Caco-2 (cell line): ENCODE measurements at regions not wholly inside any gene's neighbourhood (a gene's known extent, or its start where the extent isn't known, plus 50 kb on each side); places are given as distances from the start of the nearest gene placed in this dataset.
A peak's percentile ranks its signal among the peaks of the same experiment; 100 is the strongest.

Experiments
- BruUV-seq: library from RNA; stranded (reverse); fragments of 400-500 nt; replicated peaks from 2 replicates; lab custom pipeline; 2021; lab: Mats Ljungman, UMichigan
- CTCF ChIA-PET: fragments of 300-600 bp; sonication (Branson Sonifier 250); formaldehyde crosslinking; loops from one replicate; lab custom pipeline; 2022; ENCODE audit warnings: antibody characterized with exemption; lab: Charles Lee
- POLR2A ChIA-PET: fragments of 300-600 bp; sonication (Branson Sonifier 250); formaldehyde crosslinking; loops from one replicate; lab custom pipeline; 2022; ENCODE audit warnings: antibody characterized with exemption; lab: Charles Lee
- DNase-seq, 2 experiments: peaks; one replicate each; pipeline versions ENCODE4 v3.0.0 to v3.0.0-alpha.2; 2020 to 2022
- H3K27me3 ChIP-seq: replicated peaks from 2 replicates; pipeline ENCODE4 v1.6.0; 2011; ENCODE audit warnings: low read length; ENCODE audit not compliant: control insufficient read depth, insufficient read depth
- H3K36me3 ChIP-seq: 2 replicates; pipeline ENCODE4 v1.5.1; 2011; ENCODE audit warnings: low read length; ENCODE audit not compliant: control insufficient read depth, insufficient read depth
- H3K4me1 ChIP-seq: fragments of 250-450 bp; sonication (Bioruptor Pico); 2 replicates; pipeline ENCODE4 v1.5.1; 2020; ENCODE audit warnings: mild to moderate bottlenecking
- H3K4me3 ChIP-seq: 2 replicates; pipeline ENCODE4 v1.5.1; 2011; ENCODE audit warnings: low read depth, mild to moderate bottlenecking, control low read depth, low read length
- H3K9me3 ChIP-seq: fragments of 250-450 bp; sonication (Bioruptor Pico); 2 replicates; pipeline ENCODE4 v1.5.1; 2020; ENCODE audit warnings: mild to moderate bottlenecking, moderate library complexity
- H3K27ac Mint-ChIP-seq: one replicate; pipeline ENCODE4 v1.8.0; 2022; ENCODE audit warnings: mixed read lengths; ENCODE audit not compliant: unreplicated experiment
- H3K27me3 Mint-ChIP-seq: one replicate; pipeline ENCODE4 v1.8.0; 2022; ENCODE audit warnings: mixed read lengths; ENCODE audit not compliant: insufficient read depth, unreplicated experiment
- H3K36me3 Mint-ChIP-seq: one replicate; pipeline ENCODE4 v1.8.0; 2022; ENCODE audit warnings: mild to moderate bottlenecking, mixed read lengths; ENCODE audit not compliant: insufficient read depth, unreplicated experiment
- H3K4me1 Mint-ChIP-seq: one replicate; pipeline ENCODE4 v1.8.0; 2022; ENCODE audit warnings: low read depth, mixed read lengths; ENCODE audit not compliant: unreplicated experiment
- H3K4me3 Mint-ChIP-seq: one replicate; pipeline ENCODE4 v1.8.0; 2022; ENCODE audit warnings: mild to moderate bottlenecking, moderate library complexity, mixed read lengths; ENCODE audit not compliant: unreplicated experiment
- H3K9me3 Mint-ChIP-seq: one replicate; pipeline ENCODE4 v1.8.0; 2022; ENCODE audit warnings: mixed read lengths; ENCODE audit not compliant: unreplicated experiment
- intact Hi-C: fragments of 100-400 bp; cut with micrococcal nuclease; formaldehyde crosslinking; loops from one replicate; pipeline ENCODE4 v1.10.0; 2022; ENCODE audit not compliant: unreplicated experiment
- TF ChIP-seq, protein P1 (sequence below), 2 experiments: fragments of 200-600 bp in 1 of 2; IDR thresholded peaks; 1 replicate in 1 of 2; 2 replicates in 1 of 2; pipeline versions ENCODE4 v1.5.1 to v1.8.0; 2011 to 2022; ENCODE audit warnings: antibody characterized with exemption in 1 of 2, control low read depth in 1 of 2, inconsistent platforms in 1 of 2, low read depth in 1 of 2, low read length in 1 of 2, mild to moderate bottlenecking in 1 of 2, moderate library complexity in 1 of 2; ENCODE audit not compliant: insufficient read depth in 1 of 2, severe bottlenecking in 1 of 2, unreplicated experiment in 1 of 2

DNA sequence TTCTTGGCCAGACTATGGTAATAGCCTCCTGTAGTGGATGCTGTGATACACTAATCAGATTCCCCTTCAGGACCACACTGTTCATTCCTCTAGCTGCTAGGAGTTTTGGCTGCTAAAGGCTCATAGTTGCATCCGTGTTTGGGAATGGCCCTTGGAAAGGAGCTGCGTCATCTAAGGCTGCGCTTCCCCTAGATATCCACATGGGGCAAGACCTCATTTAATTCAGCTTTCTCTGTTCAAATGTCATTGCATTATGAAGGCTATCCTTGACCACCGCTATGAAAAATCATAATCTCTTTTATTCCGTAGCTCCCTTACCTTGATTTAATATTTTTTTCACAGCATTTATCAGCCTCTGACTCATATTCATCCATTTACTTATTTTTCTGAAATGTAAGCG lies 258.3 kb upstream of the NR4A3 start:
- DNase-seq: peak in 1 of 2 experiments; percentile 4
- H3K9me3 Mint-ChIP-seq: no peaks in the 10 kb centered on the region
- ChIA-PET CTCF (interaction anchor here (0.7 kb wide), 1 partner anchor 9 kb away, joined by 3 read pairs; no protein-coding TSS in a partner anchor), POLR2A (no interaction called here)
- H3K36me3 Mint-ChIP-seq: no peaks in the 10 kb centered on the region
- H3K27ac Mint-ChIP-seq: no peak overlapping the region
- no peak overlapping the region for H3K4me3 Mint-ChIP-seq
- peaks cover 8% of the 10 kb centered on the region for H3K27me3 Mint-ChIP-seq
- H3K4me3 ChIP-seq: no peak overlapping the region
- intact Hi-C loops: no loop called here
- H3K4me1 ChIP-seq: no peaks in the 10 kb centered on the region
- TF ChIP-seq, protein P1, sequence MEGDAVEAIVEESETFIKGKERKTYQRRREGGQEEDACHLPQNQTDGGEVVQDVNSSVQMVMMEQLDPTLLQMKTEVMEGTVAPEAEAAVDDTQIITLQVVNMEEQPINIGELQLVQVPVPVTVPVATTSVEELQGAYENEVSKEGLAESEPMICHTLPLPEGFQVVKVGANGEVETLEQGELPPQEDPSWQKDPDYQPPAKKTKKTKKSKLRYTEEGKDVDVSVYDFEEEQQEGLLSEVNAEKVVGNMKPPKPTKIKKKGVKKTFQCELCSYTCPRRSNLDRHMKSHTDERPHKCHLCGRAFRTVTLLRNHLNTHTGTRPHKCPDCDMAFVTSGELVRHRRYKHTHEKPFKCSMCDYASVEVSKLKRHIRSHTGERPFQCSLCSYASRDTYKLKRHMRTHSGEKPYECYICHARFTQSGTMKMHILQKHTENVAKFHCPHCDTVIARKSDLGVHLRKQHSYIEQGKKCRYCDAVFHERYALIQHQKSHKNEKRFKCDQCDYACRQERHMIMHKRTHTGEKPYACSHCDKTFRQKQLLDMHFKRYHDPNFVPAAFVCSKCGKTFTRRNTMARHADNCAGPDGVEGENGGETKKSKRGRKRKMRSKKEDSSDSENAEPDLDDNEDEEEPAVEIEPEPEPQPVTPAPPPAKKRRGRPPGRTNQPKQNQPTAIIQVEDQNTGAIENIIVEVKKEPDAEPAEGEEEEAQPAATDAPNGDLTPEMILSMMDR (IDR thresholded peaks at IDR 0.05; ENCODE audit: insufficient read depth in 1 of 2, low read depth in 1 of 2, low read length in 1 of 2, severe bottlenecking in 1 of 2, unreplicated experiment in 1 of 2): no peak
- no peaks in the 10 kb centered on the region for H3K9me3 ChIP-seq
- BruUV-seq: no TSS peak
- H3K4me1 Mint-ChIP-seq: no peaks in the 10 kb centered on the region
- no peaks in the 10 kb centered on the region for H3K27me3 ChIP-seq
- H3K36me3 ChIP-seq: no peaks in the 10 kb centered on the region

GRCh38 chr9:99565203-99565602 lies 256.5 kb upstream of the NR4A3 start:
- BruUV-seq: no TSS peak
- Mint-ChIP-seq H3K4me3 (no peak overlapping the region), H3K36me3 (no peaks in the 10 kb centered on the region), H3K27ac (no peak overlapping the region), H3K9me3 (no peaks in the 10 kb centered on the region), H3K27me3 (peaks cover 14% of the 10 kb centered on the region), H3K4me1 (no peaks in the 10 kb centered on the region)
- no peaks in the 10 kb centered on the region for H3K9me3 ChIP-seq
- DNase-seq: no peak
- intact Hi-C loops: no loop called here
- ChIA-PET POLR2A (no interaction called here), CTCF (no interaction called here)
- H3K36me3 ChIP-seq: no peaks in the 10 kb centered on the region
- H3K4me1 ChIP-seq: no peaks in the 10 kb centered on the region
- TF ChIP-seq, protein P1 (IDR thresholded peaks at IDR 0.05; ENCODE audit: insufficient read depth in 1 of 2, low read depth in 1 of 2, low read length in 1 of 2, severe bottlenecking in 1 of 2, unreplicated experiment in 1 of 2): no peak
- no peaks in the 10 kb centered on the region for H3K27me3 ChIP-seq
- no peak overlapping the region for H3K4me3 ChIP-seq

DNA sequence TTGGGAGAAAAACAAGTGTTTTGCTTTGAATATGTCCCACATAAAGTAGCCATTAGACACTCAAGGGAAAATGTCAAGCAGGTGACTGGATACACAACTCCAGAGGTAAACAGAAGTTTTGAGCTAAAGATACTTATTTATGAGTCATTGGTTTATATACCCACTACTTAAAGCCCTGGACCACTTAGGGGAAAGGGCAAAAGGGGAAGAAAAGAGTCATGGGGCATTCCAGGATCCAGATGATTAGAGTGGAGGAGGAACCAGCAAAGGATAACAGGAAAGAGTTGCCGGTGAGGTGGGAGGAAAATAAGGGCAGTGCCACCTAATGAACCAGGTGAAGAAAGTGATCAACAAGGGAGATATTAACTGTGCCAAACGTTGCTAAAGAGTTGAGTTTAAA lies 254.2 kb upstream of the NR4A3 start:
- H3K9me3 Mint-ChIP-seq: no peaks in the 10 kb centered on the region
- Histone ChIP-seq H3K9me3 (no peaks in the 10 kb centered on the region), H3K36me3 (no peaks in the 10 kb centered on the region), H3K27me3 (no peaks in the 10 kb centered on the region), H3K4me3 (no peak overlapping the region), H3K4me1 (no peaks in the 10 kb centered on the region)
- no peak overlapping the region for H3K27ac Mint-ChIP-seq
- no peaks in the 10 kb centered on the region for H3K4me1 Mint-ChIP-seq
- no peaks in the 10 kb centered on the region for H3K36me3 Mint-ChIP-seq
- CTCF ChIA-PET: no interaction called here
- intact Hi-C loops: no loop called here
- H3K4me3 Mint-ChIP-seq: no peak overlapping the region
- POLR2A ChIA-PET: no interaction called here
- TF ChIP-seq, protein P1 (IDR thresholded peaks at IDR 0.05; ENCODE audit: insufficient read depth in 1 of 2, low read depth in 1 of 2, low read length in 1 of 2, severe bottlenecking in 1 of 2, unreplicated experiment in 1 of 2): no peak
- BruUV-seq: no TSS peak
- H3K27me3 Mint-ChIP-seq: peaks cover 15% of the 10 kb centered on the region
- DNase-seq: no peak
